ENCODE measurements at regions not wholly inside any gene's neighbourhood (a gene's known extent, or its start where the extent isn't known, plus 50 kb on each side); places are given as distances from the start of the nearest gene placed in this dataset.

GRCh38 chr9:90034071-90034470 lies 429.3 kb downstream of the GADD45G start:
- no peak for TF ChIP-seq CTCF (IDR thresholded peaks at IDR 0.05)
- intact Hi-C loops (cut with micrococcal nuclease) = no loop called here
- Mint-ChIP-seq H3K9me3 (no peaks in the 10 kb centered on the region), H3K27ac (no peak overlapping the region), H3K27me3 (no peaks in the 10 kb centered on the region), H3K36me3 (ENCODE audit: low read depth) (no peaks in the 10 kb centered on the region), H3K4me3 (no peak overlapping the region), H3K4me1 (ENCODE audit: low read depth) (no peaks in the 10 kb centered on the region)
- ATAC-seq = no peak
- POLR2A ChIA-PET = no interaction called here
- CTCF ChIA-PET = no interaction called here
- DNase-seq = no peak

GRCh38 chr9:90035471-90035870 lies 430.7 kb downstream of the GADD45G start:
- CTCF ChIA-PET = interaction anchor here (1.0 kb wide), 1 partner anchor 17 kb away, joined by 3 read pairs; no protein-coding TSS in a partner anchor
- POLR2A ChIA-PET = no interaction called here
- no peaks in the 10 kb centered on the region for H3K4me1 Mint-ChIP-seq (ENCODE audit: low read depth)

GRCh38 chr9:90037146-90037797 lies 432.5 kb downstream of the GADD45G start:
- Mint-ChIP-seq H3K27me3 (peaks cover 2% of the 10 kb centered on the region), H3K27ac (no peak overlapping the region), H3K4me1 (ENCODE audit: low read depth) (no peaks in the 10 kb centered on the region), H3K4me3 (no peak overlapping the region), H3K9me3 (no peaks in the 10 kb centered on the region), H3K36me3 (ENCODE audit: low read depth) (no peaks in the 10 kb centered on the region)
- ATAC-seq (no peak), DNase-seq (no peak)
- ChIA-PET POLR2A (no interaction called here), CTCF (no interaction called here)
- TF ChIP-seq CTCF (IDR thresholded peaks at IDR 0.05) = no peak
- intact Hi-C loops (cut with micrococcal nuclease) = no loop called here

More at GRCh38 chr9:90035471-90035870, 430.7 kb downstream of the GADD45G start:
- H3K27me3 Mint-ChIP-seq = no peaks in the 10 kb centered on the region
- no peaks in the 10 kb centered on the region for H3K9me3 Mint-ChIP-seq
- TF ChIP-seq CTCF (IDR thresholded peaks at IDR 0.05) = no peak
- H3K4me3 Mint-ChIP-seq = no peak overlapping the region
- H3K27ac Mint-ChIP-seq = no peak overlapping the region
- ATAC-seq = no peak
- no peak for DNase-seq
- intact Hi-C loops (cut with micrococcal nuclease) = no loop called here
- H3K36me3 Mint-ChIP-seq (ENCODE audit: low read depth) = no peaks in the 10 kb centered on the region

GRCh38 chr9:90038763-90039162 lies 434.0 kb downstream of the GADD45G start:
- ChIA-PET CTCF (interaction anchor here (1.1 to 1.3 kb wide), 2 partner anchors 22 to 441 kb away, joined by 4 to 6 read pairs; no protein-coding TSS in a partner anchor), POLR2A (no interaction called here)
- no peak for TF ChIP-seq CTCF (IDR thresholded peaks at IDR 0.05)
- intact Hi-C loops (cut with micrococcal nuclease) = no loop called here
- Mint-ChIP-seq H3K27ac (no peak overlapping the region), H3K9me3 (no peaks in the 10 kb centered on the region), H3K4me1 (ENCODE audit: low read depth) (no peaks in the 10 kb centered on the region), H3K36me3 (ENCODE audit: low read depth) (no peaks in the 10 kb centered on the region), H3K27me3 (peaks cover 2% of the 10 kb centered on the region), H3K4me3 (no peak overlapping the region)
- DNase-seq = no peak
- ATAC-seq = no peak

- Mint-ChIP-seq H3K4me1 (ENCODE audit: low read depth) (peaks cover 9% of the 10 kb centered on the region), H3K9me3 (peaks cover 3% of the 10 kb centered on the region), H3K4me3 (no peak overlapping the region), H3K36me3 (ENCODE audit: low read depth) (no peaks in the 10 kb centered on the region), H3K27ac (no peak overlapping the region), H3K27me3 (peaks cover 7% of the 10 kb centered on the region)
- DNase-seq = no peak
- intact Hi-C loops (cut with micrococcal nuclease) = no loop called here
- CTCF ChIA-PET = no interaction called here
- TF ChIP-seq CTCF (IDR thresholded peaks at IDR 0.05) = no peak
- POLR2A ChIA-PET = no interaction called here
- ATAC-seq = no peak
These were observed 439.5 kb downstream of the GADD45G start for GRCh38 chr9:90044263-90044662.

All from activated CD8-positive, alpha-beta T cell treated with anti-CD3 and anti-CD28 coated beads for 36 hours (primary cell).